ENCODE measurements at regions not wholly inside any gene's neighbourhood (a gene's known extent, or its start where the extent isn't known, plus 50 kb on each side); places are given as distances from the start of the nearest gene placed in this dataset.

- DNase-seq: no peak
- Mint-ChIP-seq H3K9me3 (peaks cover 7% of the 10 kb centered on the region), H3K27ac (no peak overlapping the region), H3K4me1 (ENCODE audit: low read depth) (no peaks in the 10 kb centered on the region), H3K4me3 (no peak overlapping the region), H3K36me3 (ENCODE audit: low read depth) (no peaks in the 10 kb centered on the region), H3K27me3 (no peaks in the 10 kb centered on the region)
- no peak for ATAC-seq (ENCODE audit: poor library complexity)
- Histone ChIP-seq H3K27me3 (ENCODE audit: control insufficient read depth in 1 of 2, insufficient read depth in 2 of 2, low read length in 2 of 2) (no peaks in the 10 kb centered on the region), H3K27ac (ENCODE audit: low read depth in 1 of 2, low read length in 2 of 2) (no peak overlapping the region), H3K4me3 (ENCODE audit: low read length) (no peak overlapping the region), H3K4me1 (ENCODE audit: insufficient read depth, low read length) (no peaks in the 10 kb centered on the region), H3K36me3 (ENCODE audit: insufficient read depth, low read length) (no peaks in the 10 kb centered on the region), H3K9me3 (ENCODE audit: control insufficient read depth in 1 of 2, insufficient read depth in 1 of 2, low read length in 2 of 2) (peaks cover 0 to 7% of the 10 kb centered on the region in 2 experiments)
- intact Hi-C loops (cut with DNase I, micrococcal nuclease): no loop called here
- CTCF ChIA-PET: no interaction called here
- TF ChIP-seq CTCF (IDR thresholded peaks at IDR 0.05): no peak
- POLR2A ChIA-PET: no interaction called here
Measured at GRCh38 chr2:81870119-81870518, 1565.6 kb upstream of the LRRTM1 start.

- TF ChIP-seq CTCF (IDR thresholded peaks at IDR 0.05): no peak
- no peak overlapping the region for H3K27ac Mint-ChIP-seq
- intact Hi-C loops (cut with DNase I, micrococcal nuclease): no loop called here
- POLR2A ChIA-PET: no interaction called here
- DNase-seq (no peak), ATAC-seq (ENCODE audit: poor library complexity) (no peak)
- Histone ChIP-seq H3K4me3 (ENCODE audit: low read length) (no peak overlapping the region), H3K36me3 (ENCODE audit: insufficient read depth, low read length) (no peaks in the 10 kb centered on the region), H3K9me3 (ENCODE audit: control insufficient read depth in 1 of 2, insufficient read depth in 1 of 2, low read length in 2 of 2) (peaks cover 0 to 4% of the 10 kb centered on the region in 2 experiments), H3K27ac (ENCODE audit: low read depth in 1 of 2, low read length in 2 of 2) (no peak overlapping the region), H3K27me3 (ENCODE audit: control insufficient read depth in 1 of 2, insufficient read depth in 2 of 2, low read length in 2 of 2) (no peaks in the 10 kb centered on the region), H3K4me1 (ENCODE audit: insufficient read depth, low read length) (no peaks in the 10 kb centered on the region)
- no peaks in the 10 kb centered on the region for H3K36me3 Mint-ChIP-seq (ENCODE audit: low read depth)
- no peaks in the 10 kb centered on the region for H3K27me3 Mint-ChIP-seq
- peaks cover 11% of the 10 kb centered on the region for H3K9me3 Mint-ChIP-seq
- CTCF ChIA-PET: no interaction called here
- H3K4me1 Mint-ChIP-seq (ENCODE audit: low read depth): no peaks in the 10 kb centered on the region
- no peak overlapping the region for H3K4me3 Mint-ChIP-seq
Measured at GRCh38 chr2:81858998-81859397, 1554.4 kb upstream of the LRRTM1 start.

DNA sequence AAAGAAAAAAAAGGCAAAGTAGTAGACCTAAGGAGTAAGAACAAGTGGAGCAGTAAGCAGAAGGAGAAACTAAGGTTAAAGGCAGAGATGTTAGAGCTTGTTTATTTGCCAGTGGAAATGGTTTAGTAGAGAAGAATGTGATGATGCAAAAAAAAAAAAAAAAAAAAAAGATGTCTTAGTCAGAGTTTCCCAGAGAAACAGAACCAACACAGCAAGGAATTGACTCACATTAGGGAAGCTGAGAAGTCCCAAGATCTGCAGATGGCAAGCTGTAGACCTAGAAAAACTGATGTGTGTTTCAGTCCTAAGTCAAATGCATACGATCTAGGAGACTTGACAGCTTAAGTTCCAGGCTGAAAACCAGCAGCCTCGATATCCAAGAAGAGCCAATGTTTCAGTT is 1548.8 kb upstream of the LRRTM1 start:
- H3K4me3 Mint-ChIP-seq: no peak overlapping the region
- Histone ChIP-seq H3K9me3 (ENCODE audit: control insufficient read depth in 1 of 2, insufficient read depth in 1 of 2, low read length in 2 of 2) (peaks cover 0 to 7% of the 10 kb centered on the region in 2 experiments), H3K36me3 (ENCODE audit: insufficient read depth, low read length) (no peaks in the 10 kb centered on the region), H3K4me1 (ENCODE audit: insufficient read depth, low read length) (no peaks in the 10 kb centered on the region), H3K27me3 (ENCODE audit: control insufficient read depth in 1 of 2, insufficient read depth in 2 of 2, low read length in 2 of 2) (no peaks in the 10 kb centered on the region), H3K27ac (ENCODE audit: low read depth in 1 of 2, low read length in 2 of 2) (no peak overlapping the region), H3K4me3 (ENCODE audit: low read length) (no peak overlapping the region)
- no peak for TF ChIP-seq CTCF (IDR thresholded peaks at IDR 0.05)
- POLR2A ChIA-PET: no interaction called here
- ATAC-seq (ENCODE audit: poor library complexity) (no peak), DNase-seq (no peak)
- no peaks in the 10 kb centered on the region for H3K27me3 Mint-ChIP-seq
- H3K4me1 Mint-ChIP-seq (ENCODE audit: low read depth): no peaks in the 10 kb centered on the region
- intact Hi-C loops (cut with DNase I, micrococcal nuclease): no loop called here
- H3K27ac Mint-ChIP-seq: no peak overlapping the region
- peaks cover 11% of the 10 kb centered on the region for H3K9me3 Mint-ChIP-seq
- H3K36me3 Mint-ChIP-seq (ENCODE audit: low read depth): no peaks in the 10 kb centered on the region
- CTCF ChIA-PET: no interaction called here
